ENCODE measurements at regions not wholly inside any gene's neighbourhood (a gene's known extent, or its start where the extent isn't known, plus 50 kb on each side); places are given as distances from the start of the nearest gene placed in this dataset.

- ATAC-seq = no peak
- no peaks in the 10 kb centered on the region for H3K27me3 ChIP-seq
- no peaks in the 10 kb centered on the region for H3K9me3 ChIP-seq
- intact Hi-C loops (cut with DNase I) = no loop called here
- no peak overlapping the region for H3K4me3 ChIP-seq
- TF ChIP-seq CTCF (IDR thresholded peaks at IDR 0.05) = no peak
- TF ChIP-seq POLR2A (IDR thresholded peaks at IDR 0.05) = no peak
- no peak overlapping the region for H3K27ac ChIP-seq
- H3K36me3 ChIP-seq = no peaks in the 10 kb centered on the region
- no peak for DNase-seq
- no peaks in the 10 kb centered on the region for H3K4me1 ChIP-seq
- WGBS, 4 donors = 76 to 85% (median 84%) methylated on average over 11 of the region's 11 CpGs
Measured at GRCh38 chr10:2124135-2124534, 386.8 kb upstream of the ADARB2 start.

- DNase-seq = no peak
- H3K4me3 ChIP-seq = no peak overlapping the region
- H3K9me3 ChIP-seq = peaks cover 0 to 3% (median 0%) of the 10 kb centered on the region in 12 donors
- no peaks in the 10 kb centered on the region for H3K27me3 ChIP-seq
- H3K36me3 ChIP-seq = no peaks in the 10 kb centered on the region
- TF ChIP-seq CTCF (IDR thresholded peaks at IDR 0.05) = no peak
- TF ChIP-seq POLR2A (IDR thresholded peaks at IDR 0.05) = no peak
- H3K4me1 ChIP-seq = no peaks in the 10 kb centered on the region
- no peak overlapping the region for H3K27ac ChIP-seq
- WGBS, 4 donors = 62 to 74% (median 67%) methylated on average over 8 of the region's 8 CpGs
- intact Hi-C loops (cut with DNase I) = no loop called here
- no peak for ATAC-seq
Measured at GRCh38 chr10:2122431-2123124, 385.3 kb upstream of the ADARB2 start.

- 32 to 38% (median 34%) methylated on average over 5 of the region's 5 CpGs for WGBS, 4 donors
- Histone ChIP-seq H3K9me3 (peaks cover 0 to 9% (median 0%) of the 10 kb centered on the region in 12 donors), H3K27me3 (peaks cover 0 to 4% (median 0%) of the 10 kb centered on the region in 9 donors), H3K4me1 (no peaks in the 10 kb centered on the region), H3K36me3 (no peaks in the 10 kb centered on the region), H3K27ac (no peak overlapping the region), H3K4me3 (no peak overlapping the region)
- DNase-seq (peak in 1 of 5 donors; percentile 49), ATAC-seq (no peak)
- intact Hi-C loops (cut with DNase I) = no loop called here
- TF ChIP-seq CTCF (IDR thresholded peaks at IDR 0.05) = no peak
- no peak for TF ChIP-seq POLR2A (IDR thresholded peaks at IDR 0.05)
Measured at GRCh38 chr10:2121929-2122328, 384.6 kb upstream of the ADARB2 start.

- intact Hi-C loops (cut with DNase I) = no loop called here
Measured at GRCh38 chr10:2121315-2121714, 384.0 kb upstream of the ADARB2 start.

More at GRCh38 chr10:2121315-2121714, 384.0 kb upstream of the ADARB2 start:
- Histone ChIP-seq H3K4me3 (no peak overlapping the region), H3K36me3 (no peaks in the 10 kb centered on the region), H3K4me1 (no peaks in the 10 kb centered on the region), H3K9me3 (peaks cover 0 to 9% (median 0%) of the 10 kb centered on the region in 12 donors), H3K27ac (no peak overlapping the region), H3K27me3 (peaks cover 0 to 6% (median 0%) of the 10 kb centered on the region in 9 donors)
- DNase-seq (no peak), ATAC-seq (no peak)
- TF ChIP-seq CTCF (IDR thresholded peaks at IDR 0.05) (no peak), POLR2A (IDR thresholded peaks at IDR 0.05) (no peak)
- WGBS, 4 donors = 69 to 80% (median 79%) methylated on average over 1 of the region's 1 CpG
